Kidney (tissue), 13 donors: ENCODE measurements at regions not wholly inside any gene's neighbourhood (a gene's known extent, or its start where the extent isn't known, plus 50 kb on each side); places are given as distances from the start of the nearest gene placed in this dataset.

Experiments used
- DNase-seq, 5 donors: peaks; one replicate each; pipeline ENCODE4 v3.0.0-alpha.2; 2013 to 2020
- FAIRE-seq: peaks from 2 replicates; lab custom pipeline; 2012; peaks lifted over from hg19 to GRCh38; lab: Jason Lieb, UNC
- H3K27ac ChIP-seq, 2 donors: one replicate each; pipeline ENCODE4 v1.7.0; 2013; ENCODE audit warnings: low read depth in 2 of 2, low read length in 2 of 2, inconsistent platforms in 1 of 2
- H3K27me3 ChIP-seq: one replicate; pipeline ENCODE4 v1.7.1; 2013; ENCODE audit warnings: low read length, inconsistent platforms; ENCODE audit not compliant: control insufficient read depth, insufficient read depth
- H3K36me3 ChIP-seq, 3 donors: one replicate each; pipeline versions ENCODE4 v1.7.0 to v1.7.1; 2013; ENCODE audit warnings: low read length in 3 of 3, control low read depth in 1 of 3, inconsistent platforms in 1 of 3; ENCODE audit not compliant: insufficient read depth in 3 of 3, control insufficient read depth in 2 of 3
- H3K4me1 ChIP-seq, 3 donors: one replicate each; pipeline versions ENCODE4 v1.7.0 to v1.7.1; 2013; ENCODE audit warnings: low read length in 3 of 3, inconsistent platforms in 1 of 3, low read depth in 1 of 3; ENCODE audit not compliant: control insufficient read depth in 2 of 3, insufficient read depth in 2 of 3
- H3K4me3 ChIP-seq, 3 donors: one replicate each; pipeline versions ENCODE4 v1.7.0 to v1.8.1; 2013; ENCODE audit warnings: low read length in 3 of 3, control low read depth in 1 of 3, inconsistent platforms in 1 of 3
- H3K9ac ChIP-seq, 3 donors: one replicate each; pipeline versions ENCODE4 v1.7.0 to v1.7.1; 2013; ENCODE audit warnings: low read length in 3 of 3, control low read depth in 1 of 3, inconsistent platforms in 1 of 3
- H3K9me3 ChIP-seq, 3 donors: one replicate each; pipeline versions ENCODE4 v1.7.0 to v1.7.1; 2013; ENCODE audit warnings: low read length in 3 of 3, control low read depth in 1 of 3, inconsistent platforms in 1 of 3; ENCODE audit not compliant: control insufficient read depth in 2 of 3, insufficient read depth in 1 of 3
- CTCF ChIP-seq: IDR thresholded peaks from 3 replicates; pipeline ENCODE4 v1.5.1; 2012; ENCODE audit warnings: mild to moderate bottlenecking, moderate library complexity, borderline replicate concordance; ENCODE audit not compliant: insufficient read depth; ENCODE audit errors: extremely low read depth
- intact Hi-C: fragments of 100-400 bp; cut with DNase I; formaldehyde crosslinking; loops from one replicate; pipeline ENCODE4 v1.11.1; 2022
- donor health status: control.
- donor health status: control.
- donor health status: control.
- donor health status: control.
- donor health status: control.
- donor health status: DM: yes; HTN: yes; CAD: no.
- donor health status: Normal renal cell carcinoma (clear cell type).

GRCh38 chr11:130718120-130718519 lies 198.2 kb downstream of the SNX19 start:
- Histone ChIP-seq H3K27me3 (no peaks in the 10 kb centered on the region), H3K9me3 (no peaks in the 10 kb centered on the region), H3K4me3 (no peak overlapping the region), H3K27ac (no peak overlapping the region), H3K9ac (no peak overlapping the region), H3K4me1 (peaks cover 0 to 7% (median 0%) of the 10 kb centered on the region in 3 donors), H3K36me3 (no peaks in the 10 kb centered on the region)
- intact Hi-C loops = no loop called here
- DNase-seq = no peak
- no peak for TF ChIP-seq CTCF
- no peak for FAIRE-seq

GRCh38 chr11:130719220-130719915 lies 196.9 kb downstream of the SNX19 start:
- FAIRE-seq = no peak
- Histone ChIP-seq H3K9ac (no peak overlapping the region), H3K4me3 (no peak overlapping the region), H3K4me1 (peaks cover 0 to 7% (median 0%) of the 10 kb centered on the region in 3 donors), H3K9me3 (no peaks in the 10 kb centered on the region), H3K27ac (no peak overlapping the region), H3K36me3 (no peaks in the 10 kb centered on the region), H3K27me3 (no peaks in the 10 kb centered on the region)
- no peak for TF ChIP-seq CTCF
- peak in 3 of 5 donors; percentile 63 to 85 (median 82) for DNase-seq
- intact Hi-C loops = no loop called here

- no peak overlapping the region for H3K27ac ChIP-seq
- peak in 3 of 5 donors; percentile 19 to 45 (median 34) for DNase-seq
- no peak overlapping the region for H3K9ac ChIP-seq
- no peaks in the 10 kb centered on the region for H3K36me3 ChIP-seq
- H3K9me3 ChIP-seq = no peaks in the 10 kb centered on the region
- FAIRE-seq = no peak
- TF ChIP-seq CTCF = no peak
- H3K4me3 ChIP-seq = peak overlapping the region in 1 of 3 donors; percentile 32
- peaks cover 0 to 7% (median 0%) of the 10 kb centered on the region in 3 donors for H3K4me1 ChIP-seq
- no peaks in the 10 kb centered on the region for H3K27me3 ChIP-seq
- intact Hi-C loops = no loop called here
Measured at GRCh38 chr11:130720232-130721022, 195.9 kb downstream of the SNX19 start.
